Erythroblast (primary cell): ENCODE measurements at regions not wholly inside any gene's neighbourhood (a gene's known extent, or its start where the extent isn't known, plus 50 kb on each side); places are given as distances from the start of the nearest gene placed in this dataset.

Source experiments
- GATA1 ChIP-seq: IDR thresholded peaks from 2 replicates; pipeline ENCODE4 v1.6.1; 2011; ENCODE audit warnings: low read depth, mild to moderate bottlenecking, control low read depth, low read length, moderate library complexity
- POLR2A ChIP-seq: IDR thresholded peaks from 2 replicates; pipeline ENCODE4 v1.6.1; 2011; ENCODE audit warnings: mild to moderate bottlenecking, low read length

DNA sequence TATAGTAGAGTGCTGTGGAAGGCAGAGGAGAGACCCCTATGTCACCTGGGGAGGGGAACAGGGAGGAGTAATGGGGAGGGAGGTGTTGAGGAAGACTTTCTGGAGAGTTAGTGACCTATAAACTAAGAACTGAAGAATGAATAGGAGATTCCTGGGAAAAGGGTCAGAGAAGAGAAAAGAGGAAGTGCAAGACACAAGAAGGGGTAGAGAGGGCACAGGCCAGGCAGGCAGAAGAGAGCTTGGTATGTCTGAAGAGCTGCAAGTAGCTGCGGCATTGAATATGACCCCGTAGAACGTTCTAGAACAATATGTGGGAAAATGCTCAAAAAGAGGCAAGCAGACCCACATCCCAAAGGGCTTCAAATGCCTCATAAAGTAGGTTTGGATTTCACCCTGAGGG, 361.2 kb downstream of the PRDM2 start:
- no peak for TF ChIP-seq POLR2A
- TF ChIP-seq GATA1 = no peak
